ENCODE measurements at regions not wholly inside any gene's neighbourhood (a gene's known extent, or its start where the extent isn't known, plus 50 kb on each side); places are given as distances from the start of the nearest gene placed in this dataset.

DNA sequence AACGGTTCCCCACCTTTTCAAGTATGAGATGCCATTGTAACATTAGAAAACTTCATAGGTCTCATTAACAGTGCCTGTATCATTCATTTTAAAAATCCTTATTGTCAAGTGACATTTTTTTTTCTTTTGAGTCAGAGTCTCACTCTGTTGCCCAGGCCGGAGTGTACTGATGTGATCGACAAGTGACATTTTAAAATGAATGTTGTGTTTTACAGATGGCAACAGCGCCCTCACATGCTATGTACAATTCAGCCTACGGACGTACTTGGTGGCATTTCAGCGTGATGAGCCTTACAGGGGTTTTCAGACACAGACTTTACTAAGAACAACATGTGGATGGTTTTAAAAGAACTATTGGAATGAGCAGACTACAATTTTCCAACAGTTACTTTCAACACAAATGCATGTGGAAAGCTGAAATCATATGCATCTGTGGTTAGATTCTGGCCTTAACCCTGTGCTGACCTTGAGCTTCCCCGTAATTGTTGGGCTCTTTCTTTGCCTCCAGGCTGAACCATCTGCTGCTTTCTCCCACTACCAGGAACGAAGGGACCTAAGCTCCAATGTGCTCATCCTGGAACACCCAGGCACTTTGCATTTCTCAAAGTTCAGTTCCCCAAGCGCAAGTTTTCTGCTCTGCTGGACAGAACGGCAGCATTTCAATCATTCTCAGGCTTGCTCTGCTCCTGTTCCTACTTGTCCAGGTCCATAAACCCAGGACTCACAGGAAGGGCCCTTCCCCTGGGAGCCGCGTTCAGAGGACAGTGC, 119.9 kb upstream of the NDUFV2 start:
- Mint-ChIP-seq H3K9me3 (ENCODE audit: unreplicated experiment) (no peaks in the 10 kb centered on the region), H3K36me3 (ENCODE audit: low read depth, unreplicated experiment) (no peaks in the 10 kb centered on the region), H3K4me3 (ENCODE audit: unreplicated experiment) (no peak overlapping the region), H3K27me3 (ENCODE audit: low read depth, unreplicated experiment) (no peaks in the 10 kb centered on the region), H3K4me1 (ENCODE audit: low read depth, unreplicated experiment) (peaks cover 21% of the 10 kb centered on the region), H3K27ac (ENCODE audit: unreplicated experiment) (peak overlapping the region; percentile 72)
- H3K27me3 ChIP-seq (ENCODE audit: insufficient read depth, low read length): no peaks in the 10 kb centered on the region
- no peak overlapping the region for H3K27ac ChIP-seq (ENCODE audit: low read depth, low read length)
- H2AFZ ChIP-seq (ENCODE audit: low read depth, low read length): peak overlapping the region; percentile 23
- TF ChIP-seq EZH2 (IDR thresholded peaks at IDR 0.05; ENCODE audit: insufficient read depth, low read length): no peak
- TF ChIP-seq, protein P1, sequence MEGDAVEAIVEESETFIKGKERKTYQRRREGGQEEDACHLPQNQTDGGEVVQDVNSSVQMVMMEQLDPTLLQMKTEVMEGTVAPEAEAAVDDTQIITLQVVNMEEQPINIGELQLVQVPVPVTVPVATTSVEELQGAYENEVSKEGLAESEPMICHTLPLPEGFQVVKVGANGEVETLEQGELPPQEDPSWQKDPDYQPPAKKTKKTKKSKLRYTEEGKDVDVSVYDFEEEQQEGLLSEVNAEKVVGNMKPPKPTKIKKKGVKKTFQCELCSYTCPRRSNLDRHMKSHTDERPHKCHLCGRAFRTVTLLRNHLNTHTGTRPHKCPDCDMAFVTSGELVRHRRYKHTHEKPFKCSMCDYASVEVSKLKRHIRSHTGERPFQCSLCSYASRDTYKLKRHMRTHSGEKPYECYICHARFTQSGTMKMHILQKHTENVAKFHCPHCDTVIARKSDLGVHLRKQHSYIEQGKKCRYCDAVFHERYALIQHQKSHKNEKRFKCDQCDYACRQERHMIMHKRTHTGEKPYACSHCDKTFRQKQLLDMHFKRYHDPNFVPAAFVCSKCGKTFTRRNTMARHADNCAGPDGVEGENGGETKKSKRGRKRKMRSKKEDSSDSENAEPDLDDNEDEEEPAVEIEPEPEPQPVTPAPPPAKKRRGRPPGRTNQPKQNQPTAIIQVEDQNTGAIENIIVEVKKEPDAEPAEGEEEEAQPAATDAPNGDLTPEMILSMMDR (IDR thresholded peaks at IDR 0.05; ENCODE audit: insufficient read depth, low read depth, low read length): peak; percentile 46
- no peaks in the 10 kb centered on the region for H3K79me2 ChIP-seq (ENCODE audit: insufficient read depth, low read length)
- H3K4me2 ChIP-seq (ENCODE audit: low read length): no peak overlapping the region
- peak; percentile 84 for DNase-seq (ENCODE audit: low read depth)
- no peaks in the 10 kb centered on the region for H3K9me3 ChIP-seq (ENCODE audit: insufficient read depth, low read depth, low read length)
- H3K4me1 ChIP-seq (ENCODE audit: insufficient read depth, low read length): peaks cover 9% of the 10 kb centered on the region
- H3K9ac ChIP-seq (ENCODE audit: low read length): peak overlapping the region; percentile 11
- H3K36me3 ChIP-seq (ENCODE audit: insufficient read depth, low read length): no peaks in the 10 kb centered on the region
- peak; percentile 86 for FAIRE-seq
- no peaks in the 10 kb centered on the region for H4K20me1 ChIP-seq (ENCODE audit: insufficient read depth, low read length)
- H3K4me3 ChIP-seq (ENCODE audit: insufficient read depth, low read depth, low read length): no peak overlapping the region

DNA sequence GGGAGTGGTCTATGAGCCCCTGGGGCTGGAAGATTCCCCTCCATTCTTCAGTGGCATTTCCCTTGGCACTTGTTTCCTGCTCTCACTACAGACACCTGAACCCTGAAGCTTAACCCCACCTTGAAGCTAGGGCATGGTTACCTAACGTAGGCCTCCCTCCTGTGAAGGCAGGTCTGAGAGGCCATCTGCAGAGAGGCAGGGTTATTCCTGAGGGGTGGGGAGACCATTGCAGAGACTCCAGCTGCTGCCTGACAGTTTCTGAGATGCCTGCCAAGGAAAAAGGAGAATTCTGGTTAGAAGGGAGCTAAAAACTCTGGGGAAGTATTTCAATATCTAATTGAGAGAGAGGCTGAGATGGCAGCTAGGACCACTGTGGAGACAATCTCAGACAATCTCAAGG, 119.3 kb upstream of the NDUFV2 start:
- Histone ChIP-seq H3K27me3 (ENCODE audit: insufficient read depth, low read length) (no peaks in the 10 kb centered on the region), H3K79me2 (ENCODE audit: insufficient read depth, low read length) (no peaks in the 10 kb centered on the region), H3K4me2 (ENCODE audit: low read length) (no peak overlapping the region), H3K4me1 (ENCODE audit: insufficient read depth, low read length) (peaks cover 13% of the 10 kb centered on the region), H3K9ac (ENCODE audit: low read length) (no peak overlapping the region), H2AFZ (ENCODE audit: low read depth, low read length) (no peak overlapping the region), H3K4me3 (ENCODE audit: insufficient read depth, low read depth, low read length) (no peak overlapping the region), H3K27ac (ENCODE audit: low read depth, low read length) (no peak overlapping the region), H4K20me1 (ENCODE audit: insufficient read depth, low read length) (no peaks in the 10 kb centered on the region), H3K36me3 (ENCODE audit: insufficient read depth, low read length) (no peaks in the 10 kb centered on the region), H3K9me3 (ENCODE audit: insufficient read depth, low read depth, low read length) (no peaks in the 10 kb centered on the region)
- TF ChIP-seq EZH2 (IDR thresholded peaks at IDR 0.05; ENCODE audit: insufficient read depth, low read length): no peak
- TF ChIP-seq, protein P1 (IDR thresholded peaks at IDR 0.05; ENCODE audit: insufficient read depth, low read depth, low read length): no peak
- Mint-ChIP-seq H3K27me3 (ENCODE audit: low read depth, unreplicated experiment) (no peaks in the 10 kb centered on the region), H3K9me3 (ENCODE audit: unreplicated experiment) (no peaks in the 10 kb centered on the region), H3K4me1 (ENCODE audit: low read depth, unreplicated experiment) (peaks cover 24% of the 10 kb centered on the region), H3K36me3 (ENCODE audit: low read depth, unreplicated experiment) (no peaks in the 10 kb centered on the region), H3K27ac (ENCODE audit: unreplicated experiment) (peak overlapping the region; percentile 55), H3K4me3 (ENCODE audit: unreplicated experiment) (no peak overlapping the region)
- FAIRE-seq (no peak), DNase-seq (ENCODE audit: low read depth) (no peak)

DNA sequence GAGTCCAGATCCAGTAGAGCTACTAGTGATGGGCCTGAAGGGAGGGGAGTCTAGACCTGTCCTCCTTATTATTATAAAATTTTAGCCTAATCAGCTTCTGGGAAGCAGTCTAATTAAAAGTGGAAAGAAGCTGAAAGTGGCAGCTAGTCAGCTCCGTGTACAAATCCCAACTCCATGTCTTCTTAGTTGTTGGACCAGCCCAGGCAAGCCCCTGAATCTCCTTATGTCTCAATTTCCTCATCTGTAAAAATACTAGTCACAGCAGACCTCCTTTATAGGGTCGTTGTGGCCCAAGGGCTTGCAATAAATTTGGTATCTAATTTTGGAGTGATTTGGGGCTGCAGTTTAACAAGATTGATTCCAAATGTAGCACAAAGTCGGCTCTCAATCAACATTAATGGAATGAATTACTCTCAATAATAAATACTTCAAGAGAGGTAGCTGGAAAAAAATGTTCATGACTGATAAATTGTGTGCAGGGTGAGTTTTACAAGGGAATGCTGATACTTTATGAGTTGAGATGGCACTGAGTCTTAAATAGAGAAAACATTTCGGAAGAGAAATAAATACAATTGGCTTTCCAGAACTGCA, 118.3 kb upstream of the NDUFV2 start:
- Mint-ChIP-seq H3K4me1 (ENCODE audit: low read depth, unreplicated experiment) (peaks cover 24% of the 10 kb centered on the region), H3K36me3 (ENCODE audit: low read depth, unreplicated experiment) (no peaks in the 10 kb centered on the region), H3K4me3 (ENCODE audit: unreplicated experiment) (no peak overlapping the region), H3K27ac (ENCODE audit: unreplicated experiment) (no peak overlapping the region), H3K9me3 (ENCODE audit: unreplicated experiment) (no peaks in the 10 kb centered on the region), H3K27me3 (ENCODE audit: low read depth, unreplicated experiment) (no peaks in the 10 kb centered on the region)
- Histone ChIP-seq H3K9me3 (ENCODE audit: insufficient read depth, low read depth, low read length) (no peaks in the 10 kb centered on the region), H3K4me2 (ENCODE audit: low read length) (no peak overlapping the region), H4K20me1 (ENCODE audit: insufficient read depth, low read length) (no peaks in the 10 kb centered on the region), H3K27me3 (ENCODE audit: insufficient read depth, low read length) (no peaks in the 10 kb centered on the region), H2AFZ (ENCODE audit: low read depth, low read length) (no peak overlapping the region), H3K79me2 (ENCODE audit: insufficient read depth, low read length) (no peaks in the 10 kb centered on the region), H3K4me1 (ENCODE audit: insufficient read depth, low read length) (peaks cover 13% of the 10 kb centered on the region), H3K9ac (ENCODE audit: low read length) (no peak overlapping the region), H3K27ac (ENCODE audit: low read depth, low read length) (no peak overlapping the region), H3K36me3 (ENCODE audit: insufficient read depth, low read length) (no peaks in the 10 kb centered on the region), H3K4me3 (ENCODE audit: insufficient read depth, low read depth, low read length) (no peak overlapping the region)
- DNase-seq (ENCODE audit: low read depth) (no peak), FAIRE-seq (no peak)
- no peak for TF ChIP-seq EZH2 (IDR thresholded peaks at IDR 0.05; ENCODE audit: insufficient read depth, low read length)
- TF ChIP-seq, protein P1 (IDR thresholded peaks at IDR 0.05; ENCODE audit: insufficient read depth, low read depth, low read length): no peak
